ENCODE measurements at regions not wholly inside any gene's neighbourhood (a gene's known extent, or its start where the extent isn't known, plus 50 kb on each side); places are given as distances from the start of the nearest gene placed in this dataset.

- no peak for TF ChIP-seq CTCF (conservative IDR thresholded peaks at IDR 0.05)
- no peaks in the 10 kb centered on the region for H3K79me2 ChIP-seq (ENCODE audit: insufficient read depth, low read length)
- no peak overlapping the region for H3K9ac ChIP-seq (ENCODE audit: extremely low read depth, insufficient read length, low read length)
- no peak overlapping the region for H4K91ac ChIP-seq (ENCODE audit: insufficient read length, low read depth, low read length)
- no peak overlapping the region for H3K4ac ChIP-seq (ENCODE audit: low read depth, low read length)
- no peak overlapping the region for H3K27ac ChIP-seq (ENCODE audit: insufficient read length, low read depth, low read length)
- no peak overlapping the region for H3K14ac ChIP-seq (ENCODE audit: insufficient read depth, low read length)
- H3K18ac ChIP-seq (ENCODE audit: insufficient read length, low read depth, low read length), result no peak overlapping the region
- H4K5ac ChIP-seq (ENCODE audit: insufficient read length, low read depth, low read length), result no peak overlapping the region
- Mint-ChIP-seq H3K4me3 (no peak overlapping the region), H3K36me3 (ENCODE audit: insufficient read depth in 1 of 3, low read depth in 3 of 3) (no peaks in the 10 kb centered on the region), H3K9me3 (no peaks in the 10 kb centered on the region), H3K27ac (no peak overlapping the region; a peak in 1 of 7 replicates), H3K27me3 (ENCODE audit: low read depth) (no peaks in the 10 kb centered on the region), H3K4me1 (peaks cover 0 to 3% of the 10 kb centered on the region in 2 experiments; a peak in 3 of 4 replicates)
- H4K8ac ChIP-seq (replicated peaks; ENCODE audit: insufficient read length, low read depth, low read length), result no peak overlapping the region
- H4K20me1 ChIP-seq (ENCODE audit: control insufficient read depth, insufficient read depth, insufficient read length), result no peaks in the 10 kb centered on the region
- no peaks in the 10 kb centered on the region for H3K27me3 ChIP-seq (ENCODE audit: insufficient read depth, low read length)
- no peak overlapping the region for H3K56ac ChIP-seq (ENCODE audit: insufficient read length, low read depth, low read length)
- no peaks in the 10 kb centered on the region for H3K4me1 ChIP-seq (ENCODE audit: insufficient read depth, low read length)
- H2BK5ac ChIP-seq (ENCODE audit: insufficient read length, low read length), result no peak overlapping the region
- no peak overlapping the region for H3K4me2 ChIP-seq (ENCODE audit: insufficient read depth, insufficient read length, low read length)
- H3K23ac ChIP-seq (ENCODE audit: insufficient read length, low read depth, low read length), result no peak overlapping the region
- DNase-seq, result no peak
- no peak overlapping the region for H2BK12ac ChIP-seq (ENCODE audit: insufficient read length, low read depth, low read length)
- no peak overlapping the region for H2BK120ac ChIP-seq (ENCODE audit: low read depth, low read length, poor library complexity, severe bottlenecking)
- no peak overlapping the region for H2AK5ac ChIP-seq (ENCODE audit: insufficient read length, low read length)
- no peak overlapping the region for H3T11ph ChIP-seq (ENCODE audit: low read length)
- WGBS (ENCODE audit: extremely low coverage, insufficient read length, low lambda C conversion rate), result no CpG with 5 or more reads among the region's 1 CpG
- no peaks in the 10 kb centered on the region for H3K23me2 ChIP-seq (ENCODE audit: insufficient read length, low read depth, low read length, poor library complexity, severe bottlenecking)
- H2AFZ ChIP-seq (ENCODE audit: low read length), result no peak overlapping the region
- H3K79me1 ChIP-seq (ENCODE audit: insufficient read depth, low read depth, low read length, poor library complexity, severe bottlenecking), result no peaks in the 10 kb centered on the region
- no peaks in the 10 kb centered on the region for H3K9me3 ChIP-seq (ENCODE audit: control insufficient read depth, low read depth, low read length)
- H2BK15ac ChIP-seq (ENCODE audit: low read depth, low read length), result no peak overlapping the region
- H2BK20ac ChIP-seq (ENCODE audit: low read depth, low read length, poor library complexity, severe bottlenecking), result no peak overlapping the region
Observed at GRCh38 chr10:4688601-4689000, 137.4 kb upstream of the AKR1E2 start.
